ENCODE measurements at regions not wholly inside any gene's neighbourhood (a gene's known extent, or its start where the extent isn't known, plus 50 kb on each side); places are given as distances from the start of the nearest gene placed in this dataset.

DNA sequence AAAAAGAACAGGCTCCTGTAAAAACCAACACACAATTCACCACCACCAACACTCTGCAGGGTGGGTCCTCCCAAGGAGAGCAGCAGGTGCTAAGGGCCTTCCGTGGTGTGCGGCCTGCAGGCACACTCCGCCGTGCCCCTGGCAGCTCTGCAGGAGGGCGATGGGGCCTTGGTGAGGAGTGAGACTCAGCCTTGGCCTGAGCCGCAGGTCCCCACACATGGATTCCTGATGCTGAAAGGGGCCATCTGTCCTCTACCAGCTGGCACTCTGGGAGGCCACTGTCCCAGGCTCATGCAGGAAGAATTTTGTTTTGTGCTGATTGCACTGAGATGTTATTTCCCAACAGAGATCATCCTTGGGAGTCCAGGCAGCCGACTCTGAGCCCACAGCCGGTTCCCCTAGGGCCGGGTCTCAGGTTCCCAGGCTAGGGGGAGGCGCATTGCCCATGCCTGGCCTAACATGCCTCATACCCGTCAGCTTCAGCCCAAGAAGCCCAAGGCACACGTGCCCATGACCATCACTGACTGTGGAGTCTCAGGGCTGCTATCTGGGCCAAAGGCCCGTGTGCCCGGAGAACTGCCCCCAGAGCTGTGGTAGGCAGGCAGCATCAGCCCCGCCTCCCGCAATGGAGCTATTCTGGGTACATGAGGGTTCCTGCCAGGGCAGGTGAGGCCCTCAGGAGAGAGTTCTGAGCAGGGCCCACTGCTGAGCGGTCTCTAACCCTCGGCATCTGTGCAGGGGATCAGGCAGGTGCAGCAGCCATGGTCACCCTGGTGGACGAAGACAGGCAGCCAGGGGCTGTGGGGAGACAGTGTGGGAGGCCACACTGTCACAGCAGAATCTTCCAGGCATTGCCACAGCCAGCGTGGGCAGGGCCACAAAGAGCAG, 97.9 kb upstream of the ZNF469 start:
- intact Hi-C loops (cut with micrococcal nuclease) (no loop called here), dilution Hi-C loops (cut with MboI; ENCODE audit: extremely low pct_ligation_motif_present, low sequenced_read_pairs) (no loop called here)
- Histone ChIP-seq H3K27ac (ENCODE audit: insufficient read depth, low read depth, low read length) (no peak overlapping the region), H4K20me1 (replicated peaks; ENCODE audit: control insufficient read depth, extremely low read depth, insufficient read depth, low read length) (no peaks in the 10 kb centered on the region), H3K4me3 (replicated peaks in 1 of 3; ENCODE audit: insufficient read depth in 1 of 3, low read depth in 1 of 3, low read length in 3 of 3) (no peak overlapping the region), H3K36me3 (ENCODE audit: control insufficient read depth in 2 of 2, extremely low read depth in 1 of 2, insufficient read depth in 2 of 2, low read length in 2 of 2) (no peaks in the 10 kb centered on the region), H3K27me3 (ENCODE audit: control insufficient read depth in 2 of 2, insufficient read depth in 2 of 2, low read length in 2 of 2) (peaks cover 0 to 2% of the 10 kb centered on the region in 2 experiments), H3K4me2 (ENCODE audit: insufficient read depth, low read length) (no peak overlapping the region), H3K9me3 (replicated peaks; ENCODE audit: control insufficient read depth, insufficient read depth, low read length) (peaks cover 3% of the 10 kb centered on the region), H2AFZ (ENCODE audit: low read depth, low read length) (no peak overlapping the region), H3K79me2 (ENCODE audit: control insufficient read depth, insufficient read depth, low read length) (no peaks in the 10 kb centered on the region), H3K9me1 (replicated peaks; ENCODE audit: control insufficient read depth, extremely low read depth, insufficient read depth, low read length) (no peaks in the 10 kb centered on the region), H3K9ac (replicated peaks; ENCODE audit: extremely low read depth, insufficient read depth, low read length) (no peak overlapping the region), H3K4me1 (ENCODE audit: control insufficient read depth, extremely low read depth, insufficient read depth, low read length) (no peaks in the 10 kb centered on the region)
- CTCF ChIA-PET, result no interaction called here
- BruUV-seq (replicated peaks), result no TSS peak
- POLR2A ChIA-PET, result no interaction called here
- no peak for TF ChIP-seq MYC (IDR thresholded peaks at IDR 0.05; ENCODE audit: low read depth, low read length)
- no peak for TF ChIP-seq GATA2 (IDR thresholded peaks at IDR 0.05; ENCODE audit: insufficient read depth, insufficient read length, low read depth, low read length)
- TF ChIP-seq, protein P1, sequence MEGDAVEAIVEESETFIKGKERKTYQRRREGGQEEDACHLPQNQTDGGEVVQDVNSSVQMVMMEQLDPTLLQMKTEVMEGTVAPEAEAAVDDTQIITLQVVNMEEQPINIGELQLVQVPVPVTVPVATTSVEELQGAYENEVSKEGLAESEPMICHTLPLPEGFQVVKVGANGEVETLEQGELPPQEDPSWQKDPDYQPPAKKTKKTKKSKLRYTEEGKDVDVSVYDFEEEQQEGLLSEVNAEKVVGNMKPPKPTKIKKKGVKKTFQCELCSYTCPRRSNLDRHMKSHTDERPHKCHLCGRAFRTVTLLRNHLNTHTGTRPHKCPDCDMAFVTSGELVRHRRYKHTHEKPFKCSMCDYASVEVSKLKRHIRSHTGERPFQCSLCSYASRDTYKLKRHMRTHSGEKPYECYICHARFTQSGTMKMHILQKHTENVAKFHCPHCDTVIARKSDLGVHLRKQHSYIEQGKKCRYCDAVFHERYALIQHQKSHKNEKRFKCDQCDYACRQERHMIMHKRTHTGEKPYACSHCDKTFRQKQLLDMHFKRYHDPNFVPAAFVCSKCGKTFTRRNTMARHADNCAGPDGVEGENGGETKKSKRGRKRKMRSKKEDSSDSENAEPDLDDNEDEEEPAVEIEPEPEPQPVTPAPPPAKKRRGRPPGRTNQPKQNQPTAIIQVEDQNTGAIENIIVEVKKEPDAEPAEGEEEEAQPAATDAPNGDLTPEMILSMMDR (IDR thresholded peaks at IDR 0.05; ENCODE audit: extremely low read depth in 1 of 2, insufficient read depth in 1 of 2, low read depth in 1 of 2, low read length in 2 of 2), result no peak
- no peak for TF ChIP-seq POLR2A (IDR thresholded peaks at IDR 0.05; ENCODE audit: low read depth, low read length)
- no peak for TF ChIP-seq JUN (IDR thresholded peaks at IDR 0.05; ENCODE audit: borderline replicate concordance, insufficient read depth, insufficient read length, low read depth)
- TF ChIP-seq POLR2AphosphoS5 (IDR thresholded peaks at IDR 0.05; ENCODE audit: insufficient read depth, low read depth, low read length), result no peak
- TF ChIP-seq, protein P2, sequence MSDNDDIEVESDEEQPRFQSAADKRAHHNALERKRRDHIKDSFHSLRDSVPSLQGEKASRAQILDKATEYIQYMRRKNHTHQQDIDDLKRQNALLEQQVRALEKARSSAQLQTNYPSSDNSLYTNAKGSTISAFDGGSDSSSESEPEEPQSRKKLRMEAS (IDR thresholded peaks at IDR 0.05; ENCODE audit: insufficient read depth, insufficient read length), result no peak
- TF ChIP-seq FOS (IDR thresholded peaks at IDR 0.05; ENCODE audit: borderline replicate concordance, insufficient read depth, low read length), result no peak
- FAIRE-seq, result no peak
- no peak for DNase-seq (ENCODE audit: low read depth, low spot score)
